ENCODE measurements at regions not wholly inside any gene's neighbourhood (a gene's known extent, or its start where the extent isn't known, plus 50 kb on each side); places are given as distances from the start of the nearest gene placed in this dataset.

- DNase-seq: no peak
These were observed 109.5 kb upstream of the TOP3B start for GRCh38 chr22:22092101-22092500.

- no peak for DNase-seq
These were observed 108.9 kb upstream of the TOP3B start for GRCh38 chr22:22091400-22091878.

GRCh38 chr22:22090650-22091399 is 108.2 kb upstream of the TOP3B start:
- DNase-seq: no peak

- DNase-seq: no peak
These were observed 107.1 kb upstream of the TOP3B start for GRCh38 chr22:22089459-22090308.

GRCh38 chr22:22088658-22089458 is 106.3 kb upstream of the TOP3B start:
- DNase-seq: no peak

- no peak for DNase-seq
These were observed 105.5 kb upstream of the TOP3B start for GRCh38 chr22:22087854-22088657.

- no peak for DNase-seq
These were observed 104.0 kb upstream of the TOP3B start for GRCh38 chr22:22086501-22087158.

GRCh38 chr22:22085702-22086500 is 103.3 kb upstream of the TOP3B start:
- no peak for DNase-seq

GRCh38 chr22:22084089-22084711 is 101.6 kb upstream of the TOP3B start:
- DNase-seq: no peak

- no peak for DNase-seq
These were observed 100.4 kb upstream of the TOP3B start for GRCh38 chr22:22082960-22083359.

GRCh38 chr22:22082229-22082835 is 99.7 kb upstream of the TOP3B start:
- DNase-seq: no peak

- no peak for DNase-seq
These were observed 97.7 kb upstream of the TOP3B start for GRCh38 chr22:22080270-22080669.

- DNase-seq: no peak
These were observed 97.0 kb upstream of the TOP3B start for GRCh38 chr22:22079404-22080148.

- DNase-seq: no peak
These were observed 95.7 kb upstream of the TOP3B start for GRCh38 chr22:22078329-22078728.

GRCh38 chr22:22076932-22077703 is 94.5 kb upstream of the TOP3B start:
- DNase-seq: no peak

GRCh38 chr22:22076361-22076760 is 93.8 kb upstream of the TOP3B start:
- DNase-seq: no peak

- no peak for DNase-seq
These were observed 93.0 kb upstream of the TOP3B start for GRCh38 chr22:22075382-22076163.

All from activated CD8-positive, alpha-beta memory T cell treated with anti-CD3 and anti-CD28 coated beads, Interleukin-2, amount 50 U/mL, for 48 hours (primary cell).